Stimulated activated CD8-positive, alpha-beta memory T cell treated with anti-CD3 and anti-CD28 coated beads, Interleukin-4, amount 100 ng/mL, for 1 hour (primary cell): ENCODE measurements at regions not wholly inside any gene's neighbourhood (a gene's known extent, or its start where the extent isn't known, plus 50 kb on each side); places are given as distances from the start of the nearest gene placed in this dataset.

Experiments
- DNase-seq, 2 donors: peaks; one replicate each; pipeline ENCODE4 v3.0.0-alpha.2; 2020; ENCODE audit warnings: low read depth in 2 of 2, low spot score in 1 of 2

DNA sequence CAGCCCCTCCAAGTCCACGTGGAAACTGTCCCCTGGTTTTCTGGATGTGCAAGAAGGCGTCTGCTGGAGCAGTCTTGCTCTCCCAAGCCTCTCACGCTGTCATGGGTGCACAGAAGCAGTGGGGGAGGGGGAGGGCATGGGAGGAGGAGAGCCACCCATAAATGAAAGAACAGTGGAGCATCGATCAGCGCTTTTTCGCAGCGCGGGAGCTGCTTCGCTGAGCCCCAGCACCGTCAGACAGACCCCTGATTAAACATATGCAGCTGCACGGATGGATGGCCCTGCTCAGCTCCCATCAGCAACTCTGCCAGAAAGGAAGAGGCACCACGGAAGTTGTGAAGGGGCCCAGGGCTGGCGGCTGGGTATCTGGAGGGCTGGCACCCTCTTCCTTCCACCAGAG, 264.9 kb downstream of the UQCRFS1 start:
- DNase-seq: no peak

DNA sequence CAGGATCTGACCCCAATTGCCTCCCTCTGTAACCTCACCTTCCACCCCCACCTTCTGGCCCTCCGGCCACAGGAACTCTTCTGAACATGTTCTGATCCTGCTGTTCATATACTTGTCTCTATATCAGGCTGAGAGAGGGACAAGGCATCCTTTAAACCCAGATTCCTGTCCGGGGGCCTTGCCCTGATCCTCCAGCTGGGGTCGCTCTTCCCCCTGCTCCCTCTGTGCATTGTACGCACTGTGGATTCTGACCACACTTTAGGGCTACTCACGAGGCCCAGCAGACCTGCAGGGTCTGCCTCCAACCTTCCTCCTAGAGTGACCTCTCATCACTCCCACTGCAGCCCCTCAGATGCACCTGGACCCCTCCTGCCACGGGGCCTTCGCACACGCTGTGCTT, 269.3 kb downstream of the UQCRFS1 start:
- DNase-seq: no peak

DNA sequence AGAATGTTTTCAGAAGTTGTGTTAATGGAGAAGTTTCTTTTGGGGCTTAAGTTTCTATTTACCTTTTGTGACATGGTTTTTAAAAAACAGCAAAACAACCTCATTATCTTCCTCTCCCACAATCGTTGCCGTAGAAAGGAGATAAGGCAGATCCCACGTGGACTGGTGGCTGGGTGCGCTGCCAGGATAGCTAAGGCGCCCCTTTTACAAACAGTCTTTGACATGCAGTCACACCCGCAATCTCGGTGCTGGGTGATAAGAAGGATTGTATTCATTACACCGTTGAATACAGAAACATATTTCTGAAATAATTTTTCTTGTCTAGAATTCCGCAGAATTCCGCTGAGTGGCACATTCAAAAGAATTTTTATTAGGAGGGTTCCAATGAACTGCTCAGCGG, 271.1 kb downstream of the UQCRFS1 start:
- no peak for DNase-seq

DNA sequence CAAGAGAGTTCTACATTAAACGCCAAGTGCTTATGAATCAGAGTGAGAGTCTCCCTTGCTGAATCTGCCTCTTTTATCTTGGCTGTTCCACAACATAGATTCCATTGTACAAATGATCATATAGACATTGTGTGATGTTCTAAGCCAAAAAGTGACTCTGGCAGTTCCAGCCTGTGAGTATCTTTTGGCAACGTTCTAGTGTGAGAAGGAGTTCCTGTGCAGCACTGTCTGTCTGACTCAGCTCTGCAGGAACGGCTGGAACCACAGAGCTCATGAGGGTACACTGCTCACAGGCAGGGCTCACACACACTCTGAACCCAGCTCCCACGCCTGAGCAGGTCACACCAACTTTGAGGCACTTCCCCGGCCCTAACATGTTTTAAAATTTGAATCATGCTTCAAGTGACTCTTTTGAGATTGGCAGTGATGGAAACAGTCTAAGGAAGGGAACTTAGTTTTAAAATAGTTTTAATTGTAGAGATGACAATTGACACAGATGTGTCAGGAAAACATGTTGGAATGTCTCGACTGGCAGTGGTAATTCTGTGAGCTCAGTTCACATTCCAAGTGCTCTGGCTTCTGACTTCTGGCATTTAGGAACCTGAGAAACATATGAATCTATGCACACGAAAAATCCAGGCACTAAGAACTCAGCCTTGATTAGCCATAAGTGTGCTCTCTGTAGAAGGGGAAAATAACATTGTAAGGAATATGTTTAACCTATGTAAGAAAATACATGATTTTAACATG, 272.0 kb downstream of the UQCRFS1 start:
- DNase-seq: no peak

GRCh38 chr19:28939236-28939635, 273.7 kb downstream of the UQCRFS1 start:
- no peak for DNase-seq

GRCh38 chr19:28936001-28936400, 276.9 kb downstream of the UQCRFS1 start:
- no peak for DNase-seq

- no peak for DNase-seq
Measured at GRCh38 chr19:28934631-28935030, 278.3 kb downstream of the UQCRFS1 start.

DNA sequence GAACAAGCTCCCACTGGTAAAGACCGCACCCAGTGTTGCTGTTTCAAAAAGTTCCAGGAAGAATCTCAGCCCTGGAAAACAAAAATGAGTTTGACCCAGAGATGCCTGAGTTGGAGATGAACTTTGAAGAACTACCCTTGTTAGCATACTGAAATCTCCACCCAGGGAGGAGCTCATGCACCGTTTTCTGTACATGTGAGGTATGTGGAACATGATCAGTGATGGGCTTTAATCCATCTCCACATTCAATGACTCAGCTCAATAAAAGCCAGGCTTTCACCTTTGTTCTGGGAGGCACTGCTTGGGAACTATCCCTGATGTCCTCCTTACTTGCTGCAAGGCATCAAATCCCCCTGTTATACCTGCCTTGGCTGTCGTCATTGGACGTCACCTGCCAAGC, 279.9 kb downstream of the UQCRFS1 start:
- no peak for DNase-seq

DNA sequence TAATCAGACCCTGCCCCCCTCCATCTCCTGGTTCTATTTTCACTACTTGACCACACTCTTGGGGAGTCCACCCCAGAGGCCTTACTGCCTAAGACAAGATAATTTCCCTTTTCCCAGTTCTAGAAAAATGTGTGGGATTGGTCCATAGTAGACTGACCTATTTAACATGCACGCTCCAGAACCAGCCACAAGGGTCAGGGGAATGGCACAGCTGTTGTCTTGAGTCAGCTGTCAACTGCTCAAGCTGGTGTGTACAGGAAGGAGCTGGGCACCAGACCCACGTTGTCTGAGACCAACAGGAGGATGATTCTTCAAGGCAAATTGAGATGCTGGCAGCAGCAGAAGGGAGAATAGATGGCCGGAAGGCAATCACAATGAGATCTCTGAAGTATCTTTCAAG, 280.5 kb downstream of the UQCRFS1 start:
- DNase-seq: no peak

DNA sequence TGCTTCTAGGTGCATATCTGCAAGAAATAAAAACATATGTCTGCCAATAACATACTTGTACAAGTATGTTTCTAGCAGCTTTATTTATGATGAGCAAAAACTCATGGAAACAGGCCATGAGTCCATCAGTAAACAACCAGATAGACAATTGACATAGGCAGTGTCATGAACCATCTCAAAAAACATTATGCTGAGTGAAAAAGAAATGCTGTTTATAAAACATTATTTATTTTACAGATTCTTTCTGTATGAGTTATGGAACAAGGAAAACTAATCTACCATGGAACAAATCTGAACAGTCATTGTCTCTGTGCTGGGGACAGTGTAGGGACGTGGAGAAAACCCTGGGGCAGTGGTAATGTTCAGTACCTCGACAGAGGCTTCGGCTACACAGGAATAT, 283.9 kb downstream of the UQCRFS1 start:
- no peak for DNase-seq

DNA sequence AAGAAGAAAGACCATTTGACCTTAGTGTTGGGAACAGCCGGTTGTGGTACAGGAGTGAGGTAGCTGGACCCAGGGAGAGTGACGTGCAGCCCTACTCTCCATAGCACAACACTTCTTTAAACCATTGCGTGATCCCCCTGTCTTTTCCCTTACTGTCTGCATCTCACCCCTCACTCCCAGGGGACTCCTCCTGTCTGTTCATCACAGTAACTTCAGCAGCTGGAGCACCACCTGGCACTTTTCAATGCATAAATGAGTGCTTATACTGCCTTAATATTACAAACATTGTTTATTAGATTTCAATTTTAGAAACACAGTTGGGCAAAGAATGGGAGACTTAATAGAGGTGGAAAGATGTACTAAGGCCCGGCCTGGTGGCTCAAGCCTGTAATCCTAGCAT, 285.5 kb downstream of the UQCRFS1 start:
- DNase-seq: no peak

DNA sequence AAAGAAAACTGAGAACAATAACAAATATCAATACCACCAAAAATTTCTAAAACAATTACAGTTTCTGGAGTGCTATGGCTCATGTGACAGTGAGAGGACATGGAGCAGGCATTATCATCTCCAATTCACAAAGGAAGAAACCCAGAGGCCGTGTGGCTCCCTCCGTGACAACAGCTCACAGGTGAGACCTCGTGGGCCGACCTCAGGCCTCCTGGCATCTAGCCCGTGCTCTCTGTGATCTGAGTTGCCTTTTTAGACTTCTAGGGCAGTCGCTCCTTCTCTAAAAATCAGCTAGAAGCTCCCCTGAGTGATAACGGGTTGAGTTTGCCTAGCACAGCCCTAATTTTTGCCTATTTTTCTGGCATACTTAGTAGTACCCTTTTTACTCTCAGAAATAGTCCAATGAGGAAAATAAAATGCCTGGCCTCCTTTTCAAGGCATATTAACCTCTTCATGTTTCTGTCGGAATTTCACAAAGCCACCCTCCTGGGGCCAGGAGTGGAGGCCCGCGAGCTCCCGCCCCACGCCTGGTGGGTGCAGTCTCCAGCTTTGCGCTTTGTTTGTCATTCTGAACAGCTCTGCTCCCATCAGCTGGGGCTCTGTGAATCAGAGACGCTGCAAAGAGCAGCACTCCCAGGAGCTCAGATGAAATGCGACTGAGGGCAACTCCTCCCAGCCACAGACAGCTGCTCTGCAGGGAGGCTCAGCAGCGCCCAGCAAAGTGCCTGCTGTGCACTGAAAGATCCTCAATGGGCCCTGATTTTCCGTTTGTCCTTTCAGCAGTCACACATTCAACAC, 292.5 kb downstream of the UQCRFS1 start:
- DNase-seq: no peak

- DNase-seq: no peak
Measured at GRCh38 chr19:28917621-28918020, 295.3 kb downstream of the UQCRFS1 start.

- no peak for DNase-seq
Measured at GRCh38 chr19:28915737-28916460, 297.1 kb downstream of the UQCRFS1 start.

- DNase-seq: no peak
Measured at GRCh38 chr19:28915202-28915601, 297.7 kb downstream of the UQCRFS1 start.

DNA sequence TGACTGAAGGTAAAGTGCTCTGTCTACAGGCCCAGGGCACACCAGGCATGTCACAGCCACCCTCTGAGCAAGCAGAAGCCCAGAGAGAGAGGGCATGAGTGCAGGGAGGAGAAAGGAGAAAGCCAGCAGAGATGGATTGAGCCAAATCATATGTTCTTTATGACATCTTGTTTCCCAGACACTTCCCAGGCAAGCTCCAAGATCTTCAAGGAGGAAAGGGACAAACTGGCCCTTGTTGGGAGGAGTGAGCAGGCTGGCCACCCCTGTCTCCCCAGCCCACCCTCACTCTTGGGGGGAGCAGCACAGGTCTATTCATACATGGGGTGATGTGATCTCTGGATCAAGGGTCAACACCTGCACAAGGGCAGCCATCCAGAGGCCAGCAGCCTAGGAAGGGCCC, 298.8 kb downstream of the UQCRFS1 start:
- no peak for DNase-seq

GRCh38 chr19:28913626-28914025, 299.3 kb downstream of the UQCRFS1 start:
- DNase-seq: no peak

DNA sequence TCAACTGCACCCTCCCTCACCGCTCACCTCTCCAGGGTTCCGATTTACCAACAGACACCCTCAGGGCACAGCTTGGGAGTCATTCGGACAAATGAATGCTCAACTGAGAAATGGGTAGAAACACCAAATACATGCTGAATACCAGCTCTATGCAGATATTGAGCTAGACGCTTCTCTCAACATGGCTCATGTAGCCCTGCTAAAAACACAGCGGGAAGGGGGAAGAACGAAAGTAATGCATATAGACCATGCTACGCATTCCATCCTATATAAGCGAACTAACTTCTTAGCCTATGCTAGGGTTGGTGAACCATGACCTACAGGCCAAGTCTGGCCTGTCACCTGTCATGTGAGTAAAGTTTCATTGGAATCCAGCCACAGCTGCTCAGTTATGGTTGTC, 304.0 kb downstream of the UQCRFS1 start:
- DNase-seq: no peak

DNA sequence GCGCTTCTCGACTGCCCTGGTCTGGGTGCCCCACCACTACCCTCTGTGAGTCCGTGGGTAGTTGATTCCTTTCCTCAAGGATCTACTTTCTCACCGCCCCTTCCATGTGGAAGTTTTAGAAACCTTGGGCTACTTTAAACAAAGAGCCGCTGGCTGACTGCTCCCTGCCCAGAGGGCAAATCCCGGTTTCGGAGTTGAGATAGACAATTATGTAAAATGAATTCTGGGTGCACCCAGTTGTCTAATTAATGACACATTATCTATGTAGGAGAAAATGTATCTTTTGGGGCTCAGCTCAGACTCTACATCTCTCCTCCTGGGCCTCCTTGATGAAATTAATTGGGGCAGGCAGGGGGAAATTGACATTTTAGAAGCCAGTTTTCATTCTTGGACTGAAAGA, 305.4 kb downstream of the UQCRFS1 start:
- no peak for DNase-seq

DNA sequence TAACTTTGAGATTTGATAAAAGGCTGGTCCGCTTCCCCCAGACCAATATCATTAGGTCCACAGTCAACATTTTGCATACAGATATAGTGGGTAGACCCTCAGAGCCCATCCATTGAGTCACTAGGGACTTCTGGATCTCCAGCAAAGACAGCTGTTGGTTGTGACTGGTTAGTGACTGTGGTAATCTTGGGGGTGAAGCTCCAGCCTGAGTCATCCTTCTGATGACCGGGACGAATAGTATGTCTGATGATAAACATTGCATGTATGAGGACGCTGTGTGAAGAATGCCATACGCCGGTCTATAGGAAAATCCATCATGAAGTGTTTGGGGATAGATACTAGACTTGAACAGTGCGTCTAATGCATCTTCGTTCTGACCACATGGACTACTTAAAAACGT, 307.0 kb downstream of the UQCRFS1 start:
- no peak for DNase-seq

GRCh38 chr19:28899703-28900102, 313.2 kb downstream of the UQCRFS1 start:
- DNase-seq: no peak

- no peak for DNase-seq
Measured at GRCh38 chr19:28898249-28898648, 314.7 kb downstream of the UQCRFS1 start.
